OCI-LY3 (cell line): ENCODE measurements at regions not wholly inside any gene's neighbourhood (a gene's known extent, or its start where the extent isn't known, plus 50 kb on each side); places are given as distances from the start of the nearest gene placed in this dataset.

Source experiments
- H2AFZ ChIP-seq: fragments of 200-600, 300-600 bp; shearing (Covaris generic); 2 replicates; pipeline ENCODE4 v1.6.0; 2014; ENCODE audit warnings: antibody characterized with exemption, low read depth, low read length
- H3K27ac ChIP-seq: fragments of 200-600, 300-600 bp; sonication (generic); 2 replicates; pipeline ENCODE4 v1.5.1; 2014; ENCODE audit warnings: mild to moderate bottlenecking, low read length, moderate library complexity, mixed read lengths
- H3K27me3 ChIP-seq: fragments of 200-600, 300-600 bp; sonication (generic); 2 replicates; pipeline ENCODE4 v1.6.1; 2014; ENCODE audit warnings: low read depth, low read length, mixed read lengths
- H3K36me3 ChIP-seq: fragments of 200-600, 300-600 bp; sonication (generic); replicated peaks from 2 replicates; pipeline ENCODE3; 2014; ENCODE audit warnings: low read depth, low read length, mixed read lengths
- H3K4me1 ChIP-seq: fragments of 300-600, 200-600 bp; sonication (generic); 2 replicates; pipeline ENCODE4 v1.6.1; 2014; ENCODE audit warnings: low read length, mixed read lengths
- H3K4me2 ChIP-seq: fragments of 200-600, 300-600 bp; sonication (generic); 2 replicates; pipeline ENCODE4 v1.6.1; 2014; ENCODE audit warnings: low read length, mixed read lengths
- H3K4me3 ChIP-seq: fragments of 300-600, 200-600 bp; sonication (generic); 2 replicates; pipeline ENCODE4 v1.5.1; 2014; ENCODE audit warnings: antibody characterized with exemption, mild to moderate bottlenecking, low read length, moderate library complexity
- H3K79me2 ChIP-seq: fragments of 300-600, 200-600 bp; shearing (Covaris generic); 2 replicates; pipeline ENCODE4 v1.6.1; 2014; ENCODE audit warnings: mild to moderate bottlenecking, low read length, mixed read lengths
- H3K9ac ChIP-seq: fragments of 300-600, 200-600 bp; shearing (Covaris generic); 2 replicates; pipeline ENCODE4 v1.6.0; 2014; ENCODE audit warnings: mild to moderate bottlenecking, low read length, moderate library complexity
- H3K9me3 ChIP-seq: fragments of 200-600, 300-600 bp; shearing (Covaris generic); 2 replicates; pipeline ENCODE4 v1.6.1; 2014; ENCODE audit warnings: low read length, mixed read lengths; ENCODE audit not compliant: insufficient read depth
- H4K20me1 ChIP-seq: fragments of 200-600, 300-600 bp; sonication (generic); 2 replicates; pipeline ENCODE4 v1.6.1; 2016; ENCODE audit warnings: low read length, mixed read lengths; ENCODE audit not compliant: insufficient read depth
- CTCF ChIP-seq: fragments of 200-600, 300-600 bp; sonication (generic); IDR thresholded peaks from 2 replicates; pipeline ENCODE4 v1.5.1; 2014; ENCODE audit warnings: antibody characterized with exemption, low read length, low read depth
- EZH2phosphoT487 ChIP-seq: fragments of 200-600 bp; shearing (Covaris generic); IDR thresholded peaks from 2 replicates; pipeline ENCODE4 v1.6.1; 2018; ENCODE audit warnings: antibody characterized with exemption, mixed run types, low read depth

GRCh38 chr14:96959992-96960391 is 162.8 kb downstream of the VRK1 start:
- no peak overlapping the region for H3K27ac ChIP-seq
- H3K4me3 ChIP-seq: no peak overlapping the region
- H4K20me1 ChIP-seq: no peaks in the 10 kb centered on the region
- TF ChIP-seq CTCF (no peak), EZH2phosphoT487 (no peak)
- H3K27me3 ChIP-seq: no peaks in the 10 kb centered on the region
- no peaks in the 10 kb centered on the region for H3K79me2 ChIP-seq
- peaks cover 4% of the 10 kb centered on the region; the same call in 1 of the 2 replicates for H3K9me3 ChIP-seq
- no peak overlapping the region for H3K9ac ChIP-seq
- no peak overlapping the region for H3K4me2 ChIP-seq
- H3K4me1 ChIP-seq: peaks cover 12% of the 10 kb centered on the region
- peaks cover 11% of the 10 kb centered on the region for H3K36me3 ChIP-seq
- no peak overlapping the region for H2AFZ ChIP-seq

GRCh38 chr14:96960598-96961116 is 163.5 kb downstream of the VRK1 start:
- no peak overlapping the region for H3K27ac ChIP-seq
- no peak overlapping the region for H3K9ac ChIP-seq
- no peak for TF ChIP-seq EZH2phosphoT487
- no peak for TF ChIP-seq CTCF
- H2AFZ ChIP-seq: no peak overlapping the region
- peaks cover 4% of the 10 kb centered on the region; the same call in 1 of the 2 replicates for H3K9me3 ChIP-seq
- H3K4me1 ChIP-seq: peaks cover 12% of the 10 kb centered on the region
- H3K4me2 ChIP-seq: no peak overlapping the region
- no peaks in the 10 kb centered on the region for H3K79me2 ChIP-seq
- H3K4me3 ChIP-seq: no peak overlapping the region
- peaks cover 11% of the 10 kb centered on the region for H3K36me3 ChIP-seq
- H4K20me1 ChIP-seq: no peaks in the 10 kb centered on the region
- no peaks in the 10 kb centered on the region for H3K27me3 ChIP-seq

- H3K27ac ChIP-seq: peak overlapping the region; percentile 65
- peaks cover 4% of the 10 kb centered on the region; the same call in 1 of the 2 replicates for H3K9me3 ChIP-seq
- H2AFZ ChIP-seq: peak overlapping the region; percentile 57; the same call in 1 of the 2 replicates
Observed at GRCh38 chr14:96961895-96962294, 164.7 kb downstream of the VRK1 start.

GRCh38 chr14:96962337-96962736 is 165.2 kb downstream of the VRK1 start:
- peaks cover 12% of the 10 kb centered on the region for H3K4me1 ChIP-seq
- H2AFZ ChIP-seq: peak overlapping the region; percentile 76; the same call in 1 of the 2 replicates
- peak overlapping the region; percentile 40; the same call in 1 of the 2 replicates for H3K4me3 ChIP-seq
- no peaks in the 10 kb centered on the region for H4K20me1 ChIP-seq
- H3K9ac ChIP-seq: no peak overlapping the region
- peaks cover 11% of the 10 kb centered on the region for H3K36me3 ChIP-seq
- TF ChIP-seq EZH2phosphoT487 (no peak), CTCF (no peak)
- no peaks in the 10 kb centered on the region for H3K27me3 ChIP-seq
- peak overlapping the region; percentile 29 for H3K4me2 ChIP-seq
- H3K79me2 ChIP-seq: no peaks in the 10 kb centered on the region
- H3K27ac ChIP-seq: peak overlapping the region; percentile 65
- H3K9me3 ChIP-seq: peaks cover 4% of the 10 kb centered on the region; the same call in 1 of the 2 replicates

More at GRCh38 chr14:96961895-96962294, 164.7 kb downstream of the VRK1 start:
- Histone ChIP-seq H3K4me3 (peak overlapping the region; percentile 40; the same call in 1 of the 2 replicates), H3K79me2 (no peaks in the 10 kb centered on the region), H3K4me1 (peaks cover 12% of the 10 kb centered on the region), H4K20me1 (no peaks in the 10 kb centered on the region), H3K36me3 (peaks cover 11% of the 10 kb centered on the region), H3K27me3 (no peaks in the 10 kb centered on the region), H3K9ac (no peak overlapping the region), H3K4me2 (peak overlapping the region; percentile 29)
- TF ChIP-seq EZH2phosphoT487 (no peak), CTCF (no peak)
